EH (cell line): ENCODE measurements at regions not wholly inside any gene's neighbourhood (a gene's known extent, or its start where the extent isn't known, plus 50 kb on each side); places are given as distances from the start of the nearest gene placed in this dataset.

Experiments used
- DNase-seq: peaks from one replicate; pipeline ENCODE4 v3.0.0-alpha.2; 2015; ENCODE audit warnings: low read depth

DNA sequence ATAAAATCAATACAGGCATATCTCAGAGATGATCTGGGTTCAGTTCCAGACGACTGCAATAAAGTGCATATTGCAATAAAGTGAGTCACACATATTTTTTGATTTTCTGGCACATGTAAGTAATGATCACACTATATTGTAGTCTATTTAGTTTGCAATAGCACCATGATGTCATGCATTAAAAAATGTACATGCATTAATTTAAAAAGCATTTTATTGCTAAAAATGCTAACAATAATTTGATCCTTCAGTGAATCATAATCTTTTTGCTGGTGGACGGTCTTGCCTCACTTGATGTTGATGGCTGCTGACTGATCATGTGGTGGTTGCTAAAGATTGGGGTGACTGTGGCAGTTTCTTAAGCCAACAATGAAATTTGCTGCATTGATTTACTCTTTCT, 511.1 kb downstream of the OTOL1 start:
- peak; percentile 28 for DNase-seq

DNA sequence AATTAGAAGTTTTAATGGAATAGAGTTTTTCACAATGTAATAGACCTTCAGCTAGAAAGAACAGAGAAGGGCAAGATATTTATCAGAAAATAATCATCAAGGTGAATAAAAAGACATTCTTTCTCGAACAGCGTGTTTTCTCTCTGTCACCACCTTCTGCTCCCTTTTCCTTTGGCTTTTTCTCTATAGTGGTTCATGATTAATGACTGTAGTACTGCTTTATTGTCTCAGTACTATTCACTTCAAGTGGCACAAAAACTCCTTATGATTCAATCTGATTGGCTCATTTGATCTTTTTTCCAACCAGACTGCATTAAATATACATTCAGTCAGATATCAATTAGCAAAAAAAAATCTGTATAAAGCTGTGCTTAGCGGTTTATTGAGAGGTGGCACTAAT, 516.0 kb downstream of the OTOL1 start:
- DNase-seq = no peak

DNA sequence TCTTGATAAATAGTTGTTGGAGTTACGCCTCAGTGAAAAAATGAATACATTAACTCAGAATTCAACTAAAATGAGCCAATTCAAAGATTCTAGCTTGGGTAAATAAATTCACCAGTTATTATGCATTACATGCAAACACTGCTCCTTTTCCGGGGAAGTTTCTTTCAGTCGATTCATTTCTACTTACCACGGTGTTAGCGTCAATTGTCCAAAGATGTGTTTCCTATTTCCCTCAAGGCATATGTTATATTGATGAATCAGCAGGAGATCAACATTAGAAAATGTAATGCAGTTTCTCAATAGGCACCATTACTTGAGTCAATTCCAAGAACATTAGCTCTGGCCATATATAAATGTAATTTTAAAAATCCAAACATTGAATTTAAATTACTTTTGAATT, 517.7 kb downstream of the OTOL1 start:
- no peak for DNase-seq

DNA sequence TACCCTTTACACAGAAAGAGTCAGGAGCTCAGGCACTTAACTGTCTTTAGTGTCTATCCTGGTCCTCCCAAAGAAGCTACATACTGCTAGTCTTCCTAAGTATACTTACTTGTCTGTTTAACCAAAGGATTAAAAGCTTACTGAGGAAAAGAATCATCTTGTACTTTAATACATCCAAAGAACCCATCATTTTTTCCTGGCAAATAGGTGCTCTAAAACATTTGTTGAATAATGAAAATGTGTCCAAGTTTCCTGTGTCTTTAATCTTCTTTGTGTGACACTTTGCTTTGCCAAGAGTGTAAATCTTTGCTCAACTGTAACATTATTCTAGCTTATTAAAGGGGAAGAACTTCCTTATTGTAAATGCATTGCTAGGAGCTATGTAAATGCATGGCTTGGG, 519.2 kb downstream of the OTOL1 start:
- DNase-seq = no peak

DNA sequence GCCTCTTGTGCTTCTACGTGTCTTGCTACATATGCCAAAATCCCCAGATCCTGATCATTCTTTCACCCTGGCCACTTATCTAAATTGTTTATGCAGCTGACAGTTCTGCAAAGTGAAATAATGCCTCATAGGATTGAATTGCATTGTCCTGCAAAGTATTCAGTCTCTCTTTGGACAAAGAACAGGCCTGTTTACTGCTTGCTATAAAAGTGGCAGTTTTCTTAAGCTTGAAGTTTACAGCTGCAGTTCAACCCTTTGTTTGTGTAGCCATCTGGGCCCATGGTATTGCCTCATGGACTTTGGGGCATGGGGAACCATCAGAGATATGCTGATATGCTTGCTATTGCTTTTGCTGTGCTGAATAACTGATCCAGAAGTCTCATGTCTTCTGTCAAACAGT, 523.2 kb downstream of the OTOL1 start:
- peak; percentile 11 for DNase-seq

DNA sequence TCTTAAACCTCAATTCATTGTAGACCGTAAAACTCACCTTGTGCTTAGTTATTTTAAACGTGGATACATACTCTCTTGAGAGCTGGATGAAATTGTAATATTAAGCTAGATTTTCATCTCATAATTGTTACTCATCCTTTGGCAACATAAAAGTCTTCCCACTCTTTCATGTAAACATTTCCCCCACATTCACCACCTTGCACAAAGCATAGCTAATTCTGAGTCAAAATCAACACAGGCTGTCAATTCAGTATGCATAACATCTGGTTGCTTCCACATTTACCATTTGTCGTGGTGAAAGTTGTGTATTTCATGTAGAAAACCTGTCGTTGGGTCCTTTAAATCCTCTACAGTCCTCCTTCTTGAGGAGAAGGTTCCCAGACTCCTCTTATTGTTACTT, 524.6 kb downstream of the OTOL1 start:
- DNase-seq = no peak

DNA sequence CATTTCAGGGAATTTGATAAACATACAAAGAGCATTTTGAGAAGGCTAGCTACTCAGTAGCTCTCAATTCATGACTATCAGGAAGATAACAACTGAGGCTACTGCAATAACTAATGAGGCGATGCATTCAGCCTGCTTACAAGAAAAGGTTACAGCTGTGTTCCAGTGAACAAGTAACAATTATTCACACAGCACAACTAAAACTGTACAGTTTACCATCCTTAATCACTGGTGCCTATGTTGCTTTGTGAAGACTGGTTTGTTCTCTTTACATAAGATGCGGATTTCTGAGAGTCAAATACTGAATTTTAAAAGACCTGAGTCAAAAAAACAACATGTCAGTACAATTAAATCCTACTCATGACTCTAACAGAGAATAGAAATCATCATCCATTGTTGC, 526.3 kb downstream of the OTOL1 start:
- DNase-seq = no peak

DNA sequence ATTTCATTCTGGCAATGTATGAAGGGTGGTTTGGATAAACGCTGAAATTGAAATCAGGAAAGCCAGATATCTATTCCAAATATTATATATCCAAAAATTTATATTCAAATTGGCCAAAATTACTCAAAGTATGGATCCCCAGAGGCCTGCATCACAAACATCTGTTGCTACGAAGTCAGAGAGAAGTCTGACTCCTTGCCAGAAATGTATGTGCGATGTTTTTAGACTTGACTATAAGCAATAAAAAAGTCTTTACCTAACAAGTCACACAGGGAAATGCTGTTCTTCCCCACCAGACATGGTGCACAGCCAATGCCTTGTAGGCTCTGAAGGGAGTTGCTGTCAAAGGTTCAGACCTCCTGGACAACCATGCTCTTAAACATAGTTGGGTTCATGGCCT, 533.1 kb downstream of the OTOL1 start:
- DNase-seq = no peak

DNA sequence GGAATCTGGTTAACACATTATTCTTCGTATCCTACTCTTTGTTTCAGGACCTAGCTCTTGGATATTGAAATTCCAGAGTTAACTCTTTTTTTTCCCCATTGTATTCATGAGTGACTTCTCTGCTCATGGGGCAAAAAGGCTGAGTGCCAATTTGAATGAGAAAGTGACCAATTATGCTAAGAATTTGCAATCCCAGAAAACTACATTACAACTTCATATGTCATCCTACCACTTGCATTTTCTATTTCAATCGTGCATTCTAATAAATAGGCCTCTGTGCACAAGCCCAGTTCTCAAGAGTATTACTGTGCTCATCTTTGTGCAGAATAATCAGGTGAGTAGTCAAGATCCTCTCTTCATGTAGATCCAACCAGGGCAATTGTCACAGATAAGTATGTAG, 537.8 kb downstream of the OTOL1 start:
- peak; percentile 89 for DNase-seq

DNA sequence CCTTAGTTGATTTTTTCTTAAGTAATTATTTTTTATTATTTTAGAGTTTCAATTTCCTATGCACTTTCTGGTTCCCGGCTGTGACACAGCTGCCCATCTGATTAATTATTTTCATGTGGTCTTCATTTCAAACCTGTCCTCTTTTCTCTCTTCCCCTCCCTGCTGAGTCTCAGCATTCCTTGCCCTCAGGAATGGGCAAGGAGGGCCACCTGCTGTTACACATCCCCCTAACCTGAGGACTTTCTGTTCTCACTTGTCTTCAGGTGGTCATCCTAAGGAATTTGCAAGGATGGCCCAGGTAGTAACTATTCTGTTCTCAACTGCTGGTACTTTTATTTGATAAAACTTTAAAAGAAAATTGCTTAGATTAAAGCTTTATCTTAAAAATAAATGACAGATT, 545.0 kb downstream of the OTOL1 start:
- no peak for DNase-seq

DNA sequence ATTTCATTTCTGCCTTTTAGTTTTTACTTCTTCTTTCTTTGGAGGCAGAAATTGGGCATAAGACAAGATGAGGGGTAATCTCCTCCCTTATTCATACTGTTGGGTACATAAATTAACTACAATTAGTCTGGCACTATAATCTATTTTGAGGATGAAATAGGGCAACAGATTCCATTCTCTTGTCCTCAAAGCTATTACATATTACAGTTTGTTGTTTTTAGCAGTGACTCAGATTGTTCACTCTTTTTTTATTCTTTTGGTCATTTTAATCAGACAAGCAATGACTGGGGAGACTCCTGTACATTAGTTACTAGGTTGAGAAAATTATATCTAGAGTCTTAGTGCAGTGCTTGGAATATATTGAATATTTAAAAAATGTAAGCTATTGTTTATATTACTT, 556.0 kb downstream of the OTOL1 start:
- DNase-seq = peak; percentile 58

DNA sequence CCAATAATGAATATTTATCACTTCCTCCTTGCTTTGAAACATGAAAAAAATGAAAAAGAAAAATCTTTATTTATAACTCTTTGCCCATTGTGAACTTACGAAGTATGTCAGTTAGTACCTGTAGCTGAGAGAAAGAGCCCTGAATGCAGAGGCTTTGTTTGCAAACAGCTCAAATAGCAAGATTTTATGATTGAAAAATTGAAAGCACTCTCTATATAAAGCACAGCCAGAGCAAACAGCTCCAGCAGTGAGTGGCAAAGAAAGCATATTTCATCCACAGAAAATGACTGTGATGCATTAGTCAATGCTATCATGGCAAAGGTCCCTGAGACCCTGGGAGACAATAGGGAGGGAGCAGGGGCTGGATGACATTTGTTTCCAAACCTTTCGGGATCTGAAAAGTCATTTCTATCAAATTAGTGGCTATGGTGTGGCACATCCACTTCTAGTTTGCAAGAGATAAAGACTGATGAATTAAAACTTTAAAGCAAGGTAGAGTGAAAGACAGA, 576.1 kb downstream of the OTOL1 start:
- DNase-seq = peak; percentile 3

DNA sequence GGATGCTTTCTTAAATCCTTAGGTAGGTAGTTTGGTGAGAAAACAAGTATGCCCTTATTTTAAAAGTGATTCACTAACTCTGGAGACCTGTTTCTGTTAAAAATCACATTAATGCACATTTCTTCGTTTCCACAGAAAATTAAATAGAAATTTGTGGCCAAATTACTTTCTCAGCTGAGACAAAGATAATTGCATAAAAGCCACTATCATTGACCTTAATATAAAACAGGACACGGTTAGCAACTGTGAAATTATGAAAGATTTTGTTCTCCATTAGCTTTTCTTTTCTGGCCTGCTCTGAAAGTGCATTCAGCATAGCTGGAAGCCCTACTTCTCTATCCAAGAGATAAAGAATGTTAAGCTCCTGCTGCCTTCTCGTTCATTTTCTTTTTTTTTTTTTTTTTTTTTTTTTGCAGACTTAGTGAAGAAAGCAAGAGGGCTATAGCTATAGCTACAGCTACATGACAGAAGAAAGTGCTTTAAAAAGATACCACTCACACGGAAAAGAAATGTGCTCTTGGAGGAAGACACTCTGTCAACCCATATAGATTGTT, 576.9 kb downstream of the OTOL1 start:
- no peak for DNase-seq

DNA sequence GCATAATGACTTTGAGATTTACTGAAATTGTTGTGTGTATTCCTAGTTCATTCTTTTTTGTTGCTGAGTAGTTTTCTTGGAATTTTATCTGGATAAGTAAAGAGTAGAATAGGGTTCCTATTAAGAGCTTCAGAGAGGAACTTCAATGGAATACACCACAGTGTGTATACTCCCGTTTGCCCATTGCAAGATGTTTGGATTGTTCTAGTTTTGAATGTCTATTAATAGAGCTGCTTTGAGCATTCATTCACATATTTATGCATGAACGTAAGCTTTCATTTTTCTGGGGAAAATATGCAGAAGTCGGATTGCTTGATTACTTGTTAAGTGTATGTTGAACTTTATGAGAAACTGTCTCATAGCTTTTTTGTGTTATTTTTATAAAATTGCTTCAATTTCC, 580.5 kb downstream of the OTOL1 start:
- DNase-seq = peak; percentile 19

DNA sequence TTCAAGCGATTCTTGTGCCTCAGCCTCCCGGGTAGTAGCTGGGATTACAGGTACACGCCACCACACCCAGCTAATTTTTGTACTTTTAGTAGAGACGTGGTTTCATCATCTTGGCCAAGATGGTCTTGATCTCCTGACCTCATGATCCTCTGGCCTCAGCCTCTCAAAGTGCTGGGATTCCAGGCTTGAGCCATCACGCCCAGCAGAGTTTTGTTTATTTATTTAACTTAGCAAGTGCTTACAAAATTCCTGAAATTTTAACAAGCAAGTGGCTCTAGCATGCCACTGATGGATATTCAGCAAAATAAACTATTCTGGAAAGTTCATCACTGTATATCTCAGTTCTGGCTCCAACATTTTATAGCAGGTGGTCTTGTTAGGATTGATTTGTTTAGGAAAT, 585.9 kb downstream of the OTOL1 start:
- peak; percentile 68 for DNase-seq

DNA sequence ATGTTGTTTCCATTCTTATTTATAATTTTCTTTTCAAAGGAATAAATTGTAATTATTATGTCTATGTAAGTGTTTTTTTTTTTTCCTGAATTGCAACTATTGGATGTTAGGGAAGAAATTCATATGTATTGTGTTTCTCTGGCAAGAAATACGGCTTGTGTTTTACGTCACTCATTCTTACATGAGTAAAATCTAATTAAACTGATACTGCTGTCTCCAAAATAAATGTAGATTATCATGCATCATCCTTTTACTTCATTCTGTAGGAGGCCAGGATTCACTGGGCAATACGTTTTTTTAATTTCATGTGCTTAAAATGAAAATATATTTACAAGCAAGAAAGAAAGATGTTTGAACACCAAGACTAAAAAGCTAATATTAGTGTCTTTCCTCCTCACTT, 590.8 kb downstream of the OTOL1 start:
- DNase-seq = no peak

DNA sequence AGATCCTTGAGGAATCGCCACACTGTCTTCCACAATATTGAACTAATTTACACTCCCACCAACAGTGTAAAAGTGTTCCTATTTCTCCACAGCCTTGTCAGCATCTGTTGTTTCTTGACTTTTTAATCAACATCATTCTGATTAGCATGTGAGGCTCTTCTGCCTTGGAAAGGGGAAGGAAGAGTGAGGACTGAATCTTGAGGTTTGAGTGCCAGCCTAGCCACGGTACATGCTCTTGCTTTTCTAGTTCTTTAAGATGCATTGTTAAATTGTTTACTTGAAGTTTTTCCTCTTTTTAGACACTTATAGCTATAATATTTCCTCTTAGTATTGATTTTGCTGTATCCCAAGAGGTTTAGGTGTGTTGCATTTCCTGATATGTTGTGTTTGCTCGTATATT, 596.1 kb downstream of the OTOL1 start:
- no peak for DNase-seq

DNA sequence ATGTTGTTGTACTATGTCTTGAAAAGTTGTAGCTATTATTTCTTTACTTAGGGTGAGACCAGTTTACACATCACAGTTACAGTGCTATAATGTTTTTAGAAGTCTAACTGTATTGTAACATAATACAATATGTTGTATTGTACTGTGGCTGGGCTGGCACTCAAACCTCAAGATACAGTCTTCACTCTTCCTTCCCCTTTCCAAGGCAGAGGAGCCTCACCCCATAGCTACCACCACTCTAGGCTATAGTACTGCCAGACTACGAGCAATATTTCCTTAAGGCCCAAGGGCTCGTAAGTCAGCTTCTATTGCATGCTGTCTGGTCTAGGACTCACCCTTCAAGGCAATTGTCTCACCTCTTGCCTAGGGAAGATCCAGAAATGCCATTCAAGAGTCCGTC, 597.7 kb downstream of the OTOL1 start:
- no peak for DNase-seq

DNA sequence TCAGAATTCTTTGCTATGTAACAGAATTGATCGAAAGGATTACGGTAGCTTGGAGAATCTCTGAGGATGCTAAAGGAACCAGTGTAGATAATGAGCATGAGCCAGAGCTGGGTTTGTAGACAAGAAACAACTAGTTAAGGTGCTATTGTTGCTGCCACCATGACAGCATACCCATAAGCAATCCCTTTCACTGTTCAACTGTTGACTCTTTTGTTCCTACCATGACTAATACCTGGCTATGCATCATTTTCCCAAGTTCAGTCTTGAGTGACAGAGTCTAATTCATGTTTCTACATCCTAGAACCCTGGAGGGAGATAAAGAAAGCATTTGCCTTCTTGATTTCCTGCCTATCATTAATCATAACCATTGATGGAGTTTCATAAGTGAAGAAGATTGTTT, 600.3 kb downstream of the OTOL1 start:
- no peak for DNase-seq

DNA sequence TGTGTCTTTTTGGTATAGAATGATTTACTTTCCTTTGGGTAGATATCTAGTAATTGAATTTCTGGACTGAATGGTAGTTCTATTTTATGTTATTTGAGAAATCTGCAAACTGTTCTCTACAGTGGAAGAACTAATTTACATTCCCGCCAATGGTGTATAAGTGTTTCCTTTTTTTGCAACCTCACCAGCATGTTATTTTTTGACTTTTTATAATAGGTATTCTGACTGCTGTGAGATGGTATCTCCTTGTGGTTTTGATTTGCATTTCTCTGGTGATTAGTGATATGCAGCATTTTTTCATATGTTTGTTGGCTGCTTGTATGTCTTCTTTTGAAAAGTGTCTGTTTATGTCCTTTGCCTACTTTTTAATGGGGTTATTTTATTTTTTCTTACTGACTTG, 607.2 kb downstream of the OTOL1 start:
- peak; percentile 10 for DNase-seq

DNA sequence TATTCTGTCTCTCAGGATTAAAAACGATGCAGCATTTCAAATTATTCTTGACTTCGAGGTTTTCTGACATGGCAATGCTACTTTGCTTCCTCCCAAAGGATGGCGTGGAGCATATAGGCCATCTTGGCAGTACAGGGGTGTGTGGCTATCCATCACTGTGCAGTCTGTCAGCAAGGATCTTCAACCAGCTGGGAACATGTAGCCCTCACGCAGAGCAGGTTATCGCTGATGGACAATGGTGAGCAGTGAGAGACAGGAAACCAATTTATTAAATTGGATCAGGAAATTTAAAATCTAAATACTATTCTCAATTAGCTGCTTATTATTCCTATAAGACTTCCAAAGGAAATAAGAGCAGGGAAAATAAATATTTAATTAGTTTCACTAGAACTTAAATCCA, 615.3 kb downstream of the OTOL1 start:
- no peak for DNase-seq

DNA sequence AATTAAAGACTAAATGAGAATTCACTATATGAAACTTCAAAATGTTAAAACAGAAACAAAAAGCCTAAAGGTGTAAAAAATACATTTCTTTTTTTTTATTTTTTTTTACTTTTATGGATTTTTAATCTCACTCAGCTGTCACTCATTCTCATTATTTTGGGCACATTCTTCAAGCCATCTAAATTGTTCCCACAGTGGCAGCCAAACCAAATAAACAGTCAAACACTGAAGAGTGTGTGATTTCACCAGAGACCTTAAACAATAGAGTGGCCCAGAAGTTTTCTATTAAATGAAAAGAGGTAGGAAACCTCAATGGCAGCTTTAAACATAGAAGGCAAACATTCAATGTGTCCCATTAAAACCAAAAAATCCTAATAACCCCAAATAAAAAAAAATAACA, 616.1 kb downstream of the OTOL1 start:
- peak; percentile 37 for DNase-seq

DNA sequence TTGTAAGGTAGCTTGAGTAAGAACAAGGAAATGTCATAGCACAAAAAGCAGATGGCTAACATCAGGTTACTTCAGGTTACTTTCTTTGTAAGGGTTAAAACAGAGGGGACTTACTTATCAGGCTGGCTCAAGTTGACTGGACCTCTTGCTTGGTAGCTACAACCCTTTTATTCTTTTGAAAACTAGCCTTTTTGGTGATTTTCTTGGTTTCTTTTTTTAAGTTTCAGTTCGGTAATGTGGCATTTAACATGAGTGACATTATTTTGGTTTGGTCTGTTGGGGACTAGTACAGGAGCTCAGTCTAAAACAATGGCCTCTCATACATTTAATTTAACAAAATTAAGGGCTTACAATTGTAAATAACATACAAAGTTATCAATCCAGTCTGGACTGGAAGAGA, 621.4 kb downstream of the OTOL1 start:
- DNase-seq = no peak

DNA sequence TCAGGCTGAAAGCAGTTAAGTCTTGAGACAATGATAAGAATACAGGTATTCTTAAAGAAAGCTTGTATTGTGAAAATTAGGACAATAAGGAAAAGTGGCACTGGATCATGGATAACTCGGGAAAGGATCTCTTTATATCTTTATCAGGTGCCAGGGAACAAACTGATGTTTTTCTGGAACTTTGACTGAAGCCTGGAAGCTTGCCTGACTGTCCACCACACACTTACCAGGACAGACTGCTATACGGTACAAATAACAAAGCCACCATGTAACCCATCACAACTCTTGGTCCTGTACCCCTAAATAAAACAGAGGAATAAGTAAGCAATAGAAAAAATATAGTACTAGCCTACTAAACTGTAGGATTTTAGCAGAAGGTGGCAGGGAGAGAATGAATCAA, 623.0 kb downstream of the OTOL1 start:
- no peak for DNase-seq

DNA sequence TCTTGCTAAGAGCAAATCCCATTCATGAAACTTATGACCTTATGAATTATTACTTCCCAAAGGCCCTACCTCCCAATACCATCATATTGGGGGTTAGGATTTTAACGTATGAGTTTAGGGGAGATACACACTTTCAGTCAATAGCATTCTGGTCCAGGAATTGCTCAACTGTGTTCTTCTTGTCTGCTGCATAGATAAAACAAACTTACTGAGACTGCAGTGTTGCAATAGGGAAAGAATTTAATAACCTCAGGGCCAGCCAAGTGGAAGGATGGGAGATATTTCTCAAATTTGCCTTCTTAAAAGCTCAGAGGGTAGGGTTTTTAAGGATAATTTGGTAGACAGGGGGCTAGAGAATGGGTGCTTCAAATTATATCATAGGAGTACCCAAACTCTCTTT, 625.8 kb downstream of the OTOL1 start:
- peak; percentile 33 for DNase-seq
